ENCODE measurements at regions not wholly inside any gene's neighbourhood (a gene's known extent, or its start where the extent isn't known, plus 50 kb on each side); places are given as distances from the start of the nearest gene placed in this dataset.

- no peak for TF ChIP-seq CTCF (conservative IDR thresholded peaks at IDR 0.05; ENCODE audit: control insufficient read depth, insufficient read depth, low read depth, low read length)
- DNase-seq (ENCODE audit: low read depth): no peak
- no peak overlapping the region for H3K4me3 ChIP-seq (ENCODE audit: control insufficient read depth, low read depth, low read length)
These were observed 104.0 kb upstream of the FRMD1 start for GRCh38 chr6:168182908-168183612.

- no peak overlapping the region for H3K4me3 ChIP-seq (ENCODE audit: control insufficient read depth, low read depth, low read length)
- DNase-seq (ENCODE audit: low read depth): no peak
- no peak for TF ChIP-seq CTCF (conservative IDR thresholded peaks at IDR 0.05; ENCODE audit: control insufficient read depth, insufficient read depth, low read depth, low read length)
These were observed 103.4 kb upstream of the FRMD1 start for GRCh38 chr6:168182366-168182765.

GRCh38 chr6:168181876-168182275 lies 102.9 kb upstream of the FRMD1 start:
- H3K4me3 ChIP-seq (ENCODE audit: control insufficient read depth, low read depth, low read length): no peak overlapping the region
- no peak for DNase-seq (ENCODE audit: low read depth)
- TF ChIP-seq CTCF (conservative IDR thresholded peaks at IDR 0.05; ENCODE audit: control insufficient read depth, insufficient read depth, low read depth, low read length): no peak

- no peak for TF ChIP-seq CTCF (conservative IDR thresholded peaks at IDR 0.05; ENCODE audit: control insufficient read depth, insufficient read depth, low read depth, low read length)
- DNase-seq (ENCODE audit: low read depth): no peak
- H3K4me3 ChIP-seq (ENCODE audit: control insufficient read depth, low read depth, low read length): no peak overlapping the region
These were observed 102.3 kb upstream of the FRMD1 start for GRCh38 chr6:168181316-168181715.

GRCh38 chr6:168180548-168181011 lies 101.6 kb upstream of the FRMD1 start:
- no peak for DNase-seq (ENCODE audit: low read depth)
- TF ChIP-seq CTCF (conservative IDR thresholded peaks at IDR 0.05; ENCODE audit: control insufficient read depth, insufficient read depth, low read depth, low read length): no peak
- H3K4me3 ChIP-seq (ENCODE audit: control insufficient read depth, low read depth, low read length): no peak overlapping the region

GRCh38 chr6:168179702-168180382 lies 100.8 kb upstream of the FRMD1 start:
- no peak for DNase-seq (ENCODE audit: low read depth)
- no peak for TF ChIP-seq CTCF (conservative IDR thresholded peaks at IDR 0.05; ENCODE audit: control insufficient read depth, insufficient read depth, low read depth, low read length)
- no peak overlapping the region for H3K4me3 ChIP-seq (ENCODE audit: control insufficient read depth, low read depth, low read length)

Data from fibroblast of mammary gland (primary cell).